ENCODE measurements at regions not wholly inside any gene's neighbourhood (a gene's known extent, or its start where the extent isn't known, plus 50 kb on each side); places are given as distances from the start of the nearest gene placed in this dataset.

GRCh38 chr10:1847361-1847760 lies 110.0 kb upstream of the ADARB2 start:
- TF ChIP-seq POLR2A (IDR thresholded peaks at IDR 0.05), result no peak
- TF ChIP-seq POLR2AphosphoS5 (IDR thresholded peaks at IDR 0.05), result no peak
- no peak for TF ChIP-seq CTCF (IDR thresholded peaks at IDR 0.05 in 8 of 11, conservative IDR thresholded peaks at IDR 0.05 in 3 of 11)

Measured in spleen (tissue), 7 donors.